ENCODE measurements at regions not wholly inside any gene's neighbourhood (a gene's known extent, or its start where the extent isn't known, plus 50 kb on each side); places are given as distances from the start of the nearest gene placed in this dataset.

DNA sequence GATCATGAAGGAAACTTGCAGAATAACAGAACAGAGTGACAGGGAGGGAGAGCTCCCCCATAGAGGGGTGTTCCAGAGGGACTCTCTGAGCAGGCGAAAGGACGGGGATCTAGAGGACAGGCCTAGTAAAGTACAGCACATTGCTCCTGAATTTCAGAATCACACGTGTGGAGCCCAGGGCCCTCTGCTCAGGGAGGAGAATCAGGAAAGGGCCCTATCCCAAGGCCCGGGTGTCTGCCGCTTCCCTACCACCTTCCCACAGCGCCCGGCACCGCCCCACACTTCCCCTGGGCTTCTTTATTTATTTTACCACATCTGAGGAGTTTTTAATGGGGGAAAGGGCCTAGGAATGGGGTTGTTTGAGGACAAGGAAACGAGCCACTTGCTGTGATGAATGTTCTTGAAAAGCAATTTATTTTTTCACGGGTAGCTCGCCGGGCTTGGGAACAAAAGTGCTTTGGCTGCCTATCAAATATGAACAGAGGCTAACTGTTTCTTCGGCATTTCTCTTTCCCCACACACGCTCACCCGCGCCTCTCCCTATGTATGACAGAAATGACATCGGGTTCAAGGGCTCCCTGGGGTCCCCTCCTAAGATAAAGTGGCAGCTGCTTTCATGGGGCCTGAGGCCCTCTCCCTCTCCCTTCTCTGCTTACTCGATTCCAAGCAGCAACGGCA is 79.3 kb upstream of the GLI2 start (continued):
- TF ChIP-seq, protein P1, sequence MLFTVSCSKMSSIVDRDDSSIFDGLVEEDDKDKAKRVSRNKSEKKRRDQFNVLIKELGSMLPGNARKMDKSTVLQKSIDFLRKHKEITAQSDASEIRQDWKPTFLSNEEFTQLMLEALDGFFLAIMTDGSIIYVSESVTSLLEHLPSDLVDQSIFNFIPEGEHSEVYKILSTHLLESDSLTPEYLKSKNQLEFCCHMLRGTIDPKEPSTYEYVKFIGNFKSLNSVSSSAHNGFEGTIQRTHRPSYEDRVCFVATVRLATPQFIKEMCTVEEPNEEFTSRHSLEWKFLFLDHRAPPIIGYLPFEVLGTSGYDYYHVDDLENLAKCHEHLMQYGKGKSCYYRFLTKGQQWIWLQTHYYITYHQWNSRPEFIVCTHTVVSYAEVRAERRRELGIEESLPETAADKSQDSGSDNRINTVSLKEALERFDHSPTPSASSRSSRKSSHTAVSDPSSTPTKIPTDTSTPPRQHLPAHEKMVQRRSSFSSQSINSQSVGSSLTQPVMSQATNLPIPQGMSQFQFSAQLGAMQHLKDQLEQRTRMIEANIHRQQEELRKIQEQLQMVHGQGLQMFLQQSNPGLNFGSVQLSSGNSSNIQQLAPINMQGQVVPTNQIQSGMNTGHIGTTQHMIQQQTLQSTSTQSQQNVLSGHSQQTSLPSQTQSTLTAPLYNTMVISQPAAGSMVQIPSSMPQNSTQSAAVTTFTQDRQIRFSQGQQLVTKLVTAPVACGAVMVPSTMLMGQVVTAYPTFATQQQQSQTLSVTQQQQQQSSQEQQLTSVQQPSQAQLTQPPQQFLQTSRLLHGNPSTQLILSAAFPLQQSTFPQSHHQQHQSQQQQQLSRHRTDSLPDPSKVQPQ (CRISPR knock-in tag; IDR thresholded peaks at IDR 0.05; ENCODE audit: borderline replicate concordance) = no peak

DNA sequence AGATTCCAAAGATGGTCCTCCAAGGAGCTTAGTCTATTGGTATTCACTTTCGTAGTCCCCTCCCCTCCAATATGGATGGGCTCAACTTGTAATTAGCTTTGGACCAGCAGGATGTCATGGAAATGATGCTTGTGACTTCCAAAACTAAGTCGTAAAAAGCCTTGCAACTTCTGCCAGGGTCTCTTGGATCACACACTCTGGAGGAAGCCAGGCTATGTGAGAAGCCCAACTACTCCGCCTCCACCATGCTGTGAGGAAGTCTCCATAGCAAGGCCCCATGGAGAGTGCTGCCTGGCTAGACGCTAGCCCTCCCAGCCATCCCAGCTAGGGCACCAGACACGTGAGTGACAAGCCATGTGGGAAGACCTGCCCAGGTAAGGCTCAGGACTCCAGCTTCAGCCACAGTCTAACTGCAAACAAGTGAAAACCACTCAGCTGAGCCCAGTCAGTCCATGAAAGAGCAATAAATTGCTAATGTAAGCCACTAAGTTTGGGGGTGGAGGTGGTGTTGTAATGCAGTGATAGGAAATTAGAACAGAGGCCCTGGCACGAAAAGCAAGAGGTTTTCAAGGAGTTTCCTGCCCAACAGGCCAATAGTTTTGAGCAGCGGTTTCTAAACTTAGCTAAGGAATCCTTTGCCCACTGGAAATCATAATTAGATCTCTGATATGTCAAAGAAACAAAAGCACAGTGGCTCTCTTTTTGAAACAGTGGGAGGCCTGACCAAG is 77.5 kb upstream of the GLI2 start:
- 1% methylated on average over 7 of the region's 7 CpGs for WGBS (ENCODE audit: insufficient coverage, low coverage, missing lambda C conversion rate)
- no peaks in the 10 kb centered on the region for H3K9me3 ChIP-seq (replicated peaks; ENCODE audit: control insufficient read depth, insufficient read depth, low read depth, low read length)
- intact Hi-C loops (cut with micrococcal nuclease) = no loop called here
- no peaks in the 10 kb centered on the region for H4K20me1 ChIP-seq (replicated peaks; ENCODE audit: control insufficient read depth, insufficient read depth, low read length)
- no peaks in the 10 kb centered on the region for H3K36me3 ChIP-seq (ENCODE audit: control insufficient read depth, insufficient read depth, low read length)
- ChIA-PET POLR2A (interaction anchor here (0.9 to 1.0 kb wide), 2 partner anchors 10 to 11 kb away, joined by 3 read pairs; no protein-coding TSS in a partner anchor), CTCF (ENCODE audit: low intra/inter-chr PET ratio) (no interaction called here)
- in situ Hi-C loops (cut with MboI) = no loop called here
- ATAC-seq (no peak), FAIRE-seq (no peak), DNase-seq (ENCODE audit: extremely low read depth in 1 of 4, low spot score in 3 of 4) (no peak)
- H3K4me3 ChIP-seq = no peak overlapping the region
- BruUV-seq (replicated peaks) = no TSS peak
- H3K4me1 ChIP-seq (replicated peaks in 1 of 2; ENCODE audit: control insufficient read depth in 2 of 2, insufficient read depth in 2 of 2, low read length in 2 of 2) = no peaks in the 10 kb centered on the region
- no peaks in the 10 kb centered on the region for H3K9me1 ChIP-seq (ENCODE audit: control insufficient read depth, insufficient read depth, low read length)
- peaks cover 4 to 34% of the 10 kb centered on the region in 2 experiments; a peak in 3 of 5 replicates for H3K27me3 ChIP-seq (ENCODE audit: control insufficient read depth in 2 of 2, insufficient read depth in 2 of 2, low read length in 2 of 2)
- no peaks in the 10 kb centered on the region for H3K79me2 ChIP-seq (ENCODE audit: control insufficient read depth, insufficient read depth, low read length)
- H2AFZ ChIP-seq (ENCODE audit: low read depth, low read length) = no peak overlapping the region
- no peak overlapping the region for H3K27ac ChIP-seq (ENCODE audit: extremely low read depth, low read depth, low read length)
- no peak overlapping the region for H3K4me2 ChIP-seq (ENCODE audit: insufficient read depth, low read length)
- no peak overlapping the region for H3K9ac ChIP-seq (ENCODE audit: insufficient read depth in 1 of 2, low read depth in 2 of 2, low read length in 2 of 2)
- TF ChIP-seq NUFIP1 (IDR thresholded peaks at IDR 0.05; ENCODE audit: partially characterized antibody) = no peak
- TF ChIP-seq CHD2 (IDR thresholded peaks at IDR 0.05; ENCODE audit: low read depth, low read length) = no peak
- no peak for TF ChIP-seq ZNF449 (CRISPR knock-in tag; IDR thresholded peaks at IDR 0.05)
- TF ChIP-seq ZNF384 (IDR thresholded peaks at IDR 0.05; ENCODE audit: low read depth, low read length) = no peak
- no peak for TF ChIP-seq SMARCA5 (IDR thresholded peaks at IDR 0.05)
- no peak for TF ChIP-seq CREB3L1 (IDR thresholded peaks at IDR 0.05; ENCODE audit: borderline replicate concordance, low read depth)
- TF ChIP-seq RAD21 (CRISPR knock-in tag; conservative IDR thresholded peaks at IDR 0.05 in 1 of 2, IDR thresholded peaks at IDR 0.05 in 1 of 2) = no peak
- TF ChIP-seq ASH1L (IDR thresholded peaks at IDR 0.05; ENCODE audit: borderline replicate concordance, low read depth, partially characterized antibody) = no peak
- no peak for TF ChIP-seq NFE2L1 (tag; IDR thresholded peaks at IDR 0.05; ENCODE audit: borderline replicate concordance, low read depth)
- no peak for TF ChIP-seq CCNT2 (IDR thresholded peaks at IDR 0.05; ENCODE audit: borderline replicate concordance, extremely low read depth, insufficient read length, low read depth, low read length)
